CD4-positive, alpha-beta T cell treated with Interleukin-17A for 4 hours (primary cell): ENCODE measurements at regions not wholly inside any gene's neighbourhood (a gene's known extent, or its start where the extent isn't known, plus 50 kb on each side); places are given as distances from the start of the nearest gene placed in this dataset.
A peak's percentile ranks its signal among the peaks of the same experiment; 100 is the strongest.
"Not testable (repeated sequence)": the region's sequence is repeated elsewhere in the genome, so short reads cannot be mapped to it uniquely, and the experiment has no call there.

Experiments
- DNase-seq: peaks from one replicate; pipeline ENCODE4 v3.0.0-alpha.2; 2020; ENCODE audit warnings: mixed read lengths

- peak; percentile 0 for DNase-seq
Observed at GRCh38 chr1:146317785-146318184, 89.0 kb upstream of the NOTCH2NLA start.

- not testable (repeated sequence) for DNase-seq
Observed at GRCh38 chr1:146314449-146315246, 85.8 kb upstream of the NOTCH2NLA start.

GRCh38 chr1:146310579-146310978 is 81.8 kb upstream of the NOTCH2NLA start:
- DNase-seq, result not testable (repeated sequence)

GRCh38 chr1:146309427-146309826 is 80.6 kb upstream of the NOTCH2NLA start:
- not testable (repeated sequence) for DNase-seq

- DNase-seq, result not testable (repeated sequence)
Observed at GRCh38 chr1:146308892-146309291, 80.1 kb upstream of the NOTCH2NLA start.

GRCh38 chr1:146308152-146308551 is 79.3 kb upstream of the NOTCH2NLA start:
- DNase-seq, result not testable (repeated sequence)

GRCh38 chr1:146307632-146308031 is 78.8 kb upstream of the NOTCH2NLA start:
- DNase-seq, result not testable (repeated sequence)

GRCh38 chr1:146306651-146307050 is 77.8 kb upstream of the NOTCH2NLA start:
- not testable (repeated sequence) for DNase-seq

GRCh38 chr1:146305442-146305841 is 76.6 kb upstream of the NOTCH2NLA start:
- not testable (repeated sequence) for DNase-seq

GRCh38 chr1:146298575-146298897 is 69.7 kb upstream of the NOTCH2NLA start:
- not testable (repeated sequence) for DNase-seq

- DNase-seq, result not testable (repeated sequence)
Observed at GRCh38 chr1:146297781-146298574, 69.2 kb upstream of the NOTCH2NLA start.

- not testable (repeated sequence) for DNase-seq
Observed at GRCh38 chr1:146292940-146293936, 64.4 kb upstream of the NOTCH2NLA start.

- not testable (repeated sequence) for DNase-seq
Observed at GRCh38 chr1:146292424-146292823, 63.6 kb upstream of the NOTCH2NLA start.

GRCh38 chr1:146287881-146288280 is 59.1 kb upstream of the NOTCH2NLA start:
- DNase-seq, result not testable (repeated sequence)

GRCh38 chr1:146284760-146285159 is 55.9 kb upstream of the NOTCH2NLA start:
- not testable (repeated sequence) for DNase-seq

GRCh38 chr1:146283527-146283880 is 54.7 kb upstream of the NOTCH2NLA start:
- not testable (repeated sequence) for DNase-seq

- not testable (repeated sequence) for DNase-seq
Observed at GRCh38 chr1:146282807-146283526, 54.1 kb upstream of the NOTCH2NLA start.

GRCh38 chr1:146281522-146281921 is 52.7 kb upstream of the NOTCH2NLA start:
- DNase-seq, result not testable (repeated sequence)

- not testable (repeated sequence) for DNase-seq
Observed at GRCh38 chr1:146278758-146279157, 49.9 kb upstream of the NOTCH2NLA start.
